Fibroblast of gingiva (primary cell): ENCODE measurements at regions not wholly inside any gene's neighbourhood (a gene's known extent, or its start where the extent isn't known, plus 50 kb on each side); places are given as distances from the start of the nearest gene placed in this dataset.

ENCODE experiments used
- DNase-seq: peaks from one replicate; pipeline ENCODE4 v3.0.0-alpha.2; 2011; ENCODE audit warnings: low read depth

- no peak for DNase-seq
Observed at GRCh38 chr12:63090716-63091115, 60.3 kb downstream of the AVPR1A start.

GRCh38 chr12:63086149-63086915 lies 64.7 kb downstream of the AVPR1A start:
- DNase-seq = no peak

DNA sequence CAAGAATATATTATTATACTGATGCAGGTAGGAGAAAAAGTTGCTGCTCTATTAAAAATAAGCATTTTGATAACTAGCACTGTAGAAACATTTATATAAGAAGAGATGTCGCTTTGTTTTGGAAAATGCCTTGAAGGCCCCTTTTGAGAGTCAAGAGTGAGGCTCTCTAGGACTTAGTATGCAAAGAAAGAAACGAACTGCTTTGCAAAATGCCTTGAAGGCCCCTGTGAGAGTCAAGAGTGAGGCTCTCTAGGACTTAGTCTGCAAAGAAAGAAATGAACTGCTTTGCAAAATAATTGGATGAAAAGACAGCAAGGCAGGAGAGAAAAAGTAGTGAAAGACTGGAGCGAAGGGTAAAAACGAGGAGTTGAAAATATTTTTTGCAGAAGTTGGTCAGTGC lies 65.9 kb downstream of the AVPR1A start:
- no peak for DNase-seq

GRCh38 chr12:63084501-63084900 lies 66.5 kb downstream of the AVPR1A start:
- no peak for DNase-seq

DNA sequence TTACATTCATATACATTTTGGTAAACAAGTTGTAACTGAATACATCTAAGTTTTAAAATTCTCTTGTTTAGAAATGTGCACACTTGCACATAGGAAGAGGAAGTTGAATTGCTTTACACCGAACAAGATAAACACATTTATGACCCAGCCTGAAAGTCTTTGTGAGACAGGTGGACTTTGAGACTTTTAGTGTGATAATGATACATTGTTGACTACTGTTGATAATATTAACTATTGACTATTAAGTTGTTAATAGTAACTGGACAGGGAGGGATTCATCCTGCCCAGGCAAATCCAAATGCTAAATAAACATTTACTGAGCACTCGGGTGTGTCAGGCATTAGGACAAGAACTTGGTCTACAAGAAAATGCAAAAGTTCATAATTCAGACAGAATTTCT lies 68.0 kb downstream of the AVPR1A start:
- no peak for DNase-seq

DNA sequence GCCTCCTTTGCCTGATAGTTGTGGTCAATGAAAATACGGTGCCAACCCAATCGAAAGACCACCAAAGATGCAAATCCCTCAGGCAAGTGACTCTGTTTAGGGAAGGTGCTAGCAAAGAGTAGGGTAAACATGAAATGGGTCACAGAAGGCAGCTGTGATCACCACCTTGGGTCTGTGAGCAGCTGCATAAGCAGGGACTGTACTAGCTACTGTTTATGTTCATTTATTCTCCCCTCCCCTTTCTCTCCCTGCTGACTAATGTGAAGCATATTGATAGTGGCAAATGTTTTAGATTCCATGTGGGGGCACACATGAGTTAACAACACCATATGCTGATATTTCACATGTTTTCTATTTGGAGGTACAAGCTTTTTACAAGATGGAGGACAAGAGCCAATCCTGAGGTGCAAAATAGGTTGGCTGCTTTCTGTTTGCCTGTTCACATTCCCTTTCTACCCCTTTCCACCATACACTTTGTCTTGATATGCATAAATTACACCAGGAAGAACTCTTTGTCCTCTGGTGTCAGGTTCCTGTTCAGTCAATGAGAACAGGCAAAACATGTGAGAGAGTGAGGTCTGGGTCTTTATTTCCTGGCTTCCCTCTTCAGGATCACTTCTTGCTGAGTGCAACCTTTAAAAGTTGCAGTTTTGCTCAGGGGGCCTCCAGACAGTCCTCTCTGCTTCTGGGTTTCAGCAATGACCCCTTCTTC lies 71.1 kb downstream of the AVPR1A start:
- DNase-seq = no peak

DNA sequence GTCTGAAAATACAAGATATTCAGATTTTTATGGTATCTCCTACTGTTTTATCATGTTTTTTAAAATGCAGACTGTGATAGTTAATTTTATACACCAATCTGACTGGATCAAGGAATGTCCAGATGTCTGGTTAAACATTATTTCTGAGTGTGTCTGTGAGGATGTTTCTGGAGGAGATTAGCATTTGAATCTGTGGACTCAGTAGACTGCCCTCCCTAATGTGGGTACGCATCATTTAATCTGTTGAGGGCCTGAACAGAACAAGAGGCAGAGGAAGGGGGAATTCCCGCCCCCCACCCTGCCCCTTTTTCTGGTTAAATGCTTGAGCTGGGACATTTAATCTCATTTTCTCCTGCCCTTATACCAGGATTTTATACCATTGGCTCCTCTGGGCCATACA lies 72.1 kb downstream of the AVPR1A start:
- DNase-seq = no peak

GRCh38 chr12:63075376-63076060 lies 75.5 kb downstream of the AVPR1A start:
- DNase-seq = no peak

DNA sequence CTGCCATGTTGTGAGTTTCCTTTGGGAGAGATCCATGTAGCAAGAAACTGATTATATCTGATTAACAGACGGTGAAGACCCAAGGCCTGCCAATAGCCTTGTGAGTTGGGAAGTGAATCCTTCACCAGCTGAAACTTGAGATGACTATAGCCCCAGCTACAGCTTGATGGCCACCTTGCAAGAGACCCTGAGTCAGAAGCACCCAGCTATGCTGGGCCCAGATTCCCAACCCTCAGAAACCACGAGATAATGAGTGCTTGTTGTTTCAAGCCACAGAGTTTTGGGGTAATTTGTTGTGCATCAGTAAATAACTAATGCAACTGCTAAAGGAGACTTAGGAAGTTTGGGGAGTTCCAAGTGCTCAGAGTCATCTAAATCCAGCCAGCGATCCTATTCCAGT lies 80.3 kb downstream of the AVPR1A start:
- DNase-seq = no peak

DNA sequence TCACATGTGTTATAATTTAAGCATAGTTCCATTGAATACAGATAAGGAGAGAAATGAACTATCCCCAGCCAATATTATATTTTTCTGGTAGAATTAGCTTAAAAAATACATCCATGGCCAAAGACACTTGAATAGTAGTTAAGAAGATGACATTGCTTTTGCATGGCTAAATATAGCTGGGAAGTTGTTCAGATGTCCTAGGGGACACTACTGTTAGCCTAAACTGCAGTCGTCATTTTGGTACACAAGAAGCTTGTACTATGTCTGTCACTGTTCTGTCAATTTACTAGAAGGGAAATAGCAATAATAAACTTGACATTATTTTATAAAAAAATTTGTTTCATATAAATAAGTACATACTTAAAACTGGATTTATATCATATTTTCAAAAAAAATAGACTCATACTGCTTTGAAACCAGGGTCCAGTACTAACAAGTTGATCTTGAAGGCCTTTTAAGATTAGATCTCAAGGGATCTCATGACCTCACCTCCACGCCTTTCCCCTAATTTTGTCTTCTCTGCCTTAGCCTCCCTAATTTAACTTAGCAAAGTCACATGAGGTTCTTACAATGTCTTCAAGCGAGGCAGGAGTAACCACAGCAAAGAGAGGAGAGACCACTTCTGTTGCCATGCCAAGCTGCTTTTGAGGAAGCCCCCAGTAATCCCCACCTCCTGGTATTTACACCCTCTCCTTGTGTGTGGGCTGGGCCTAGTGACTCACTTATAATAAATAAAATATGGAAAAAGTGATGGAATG lies 81.0 kb downstream of the AVPR1A start:
- no peak for DNase-seq

- DNase-seq = peak; percentile 65
Observed at GRCh38 chr12:63068857-63069442, 82.1 kb downstream of the AVPR1A start.

DNA sequence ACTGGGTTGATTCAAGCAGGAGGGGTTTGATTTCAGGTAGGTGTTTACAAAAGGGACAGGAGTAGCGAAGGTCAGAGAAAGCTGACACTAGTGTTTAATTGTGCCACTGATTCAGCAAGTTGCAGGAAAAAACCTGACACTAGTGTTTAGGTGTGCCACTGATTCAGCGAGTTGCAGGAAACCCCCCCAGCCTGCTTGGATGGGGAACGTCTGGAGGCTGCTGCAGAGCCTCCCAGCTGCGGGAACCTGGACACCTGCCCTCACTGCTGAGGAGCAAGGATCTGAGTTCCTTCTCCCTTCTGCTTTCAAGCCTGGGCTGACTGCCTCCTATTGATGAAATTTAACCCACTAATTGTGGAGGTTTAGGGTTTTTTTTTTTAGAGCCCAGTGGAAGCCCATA lies 84.2 kb downstream of the AVPR1A start:
- DNase-seq = no peak

DNA sequence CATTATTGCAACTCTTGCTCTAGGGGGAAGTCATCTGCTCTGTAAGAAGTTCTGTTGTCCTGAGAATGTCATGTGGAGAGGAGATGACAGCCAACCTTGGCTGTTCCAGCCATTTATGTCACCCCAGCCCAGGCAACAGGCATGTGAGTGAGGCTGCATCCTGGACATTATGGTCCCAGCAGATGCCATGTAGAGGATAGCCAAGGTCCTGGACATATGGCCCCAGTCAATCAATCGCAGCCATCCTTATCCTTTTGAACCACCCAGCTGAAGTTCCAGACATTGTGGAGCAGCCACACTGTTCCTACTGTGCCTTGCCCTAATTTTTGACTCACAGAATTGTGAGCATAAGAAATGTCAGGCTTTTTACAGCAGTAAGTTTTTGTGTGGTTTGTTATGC lies 84.9 kb downstream of the AVPR1A start:
- DNase-seq = no peak

GRCh38 chr12:63064080-63064479 lies 86.9 kb downstream of the AVPR1A start:
- peak; percentile 59 for DNase-seq

- no peak for DNase-seq
Observed at GRCh38 chr12:63056649-63057048, 94.4 kb downstream of the AVPR1A start.

DNA sequence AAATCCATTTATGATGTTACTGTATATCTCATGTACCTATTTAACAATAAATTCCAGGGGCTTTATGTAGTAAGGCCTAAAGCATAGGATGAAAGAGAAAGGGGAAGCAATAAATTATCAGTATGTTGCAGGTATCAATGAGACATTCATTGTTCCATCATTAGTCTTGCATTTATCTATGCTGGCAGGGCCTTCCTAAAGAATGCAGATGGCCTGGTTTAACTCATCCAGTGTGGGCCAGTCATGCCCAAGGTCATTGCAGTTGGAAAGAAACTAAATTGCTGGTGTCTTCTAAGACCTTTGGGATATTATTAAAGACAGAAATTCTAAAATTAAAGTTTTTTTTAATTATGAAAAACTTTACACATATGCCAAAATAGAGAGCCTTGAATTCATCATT lies 98.3 kb downstream of the AVPR1A start:
- DNase-seq = no peak

DNA sequence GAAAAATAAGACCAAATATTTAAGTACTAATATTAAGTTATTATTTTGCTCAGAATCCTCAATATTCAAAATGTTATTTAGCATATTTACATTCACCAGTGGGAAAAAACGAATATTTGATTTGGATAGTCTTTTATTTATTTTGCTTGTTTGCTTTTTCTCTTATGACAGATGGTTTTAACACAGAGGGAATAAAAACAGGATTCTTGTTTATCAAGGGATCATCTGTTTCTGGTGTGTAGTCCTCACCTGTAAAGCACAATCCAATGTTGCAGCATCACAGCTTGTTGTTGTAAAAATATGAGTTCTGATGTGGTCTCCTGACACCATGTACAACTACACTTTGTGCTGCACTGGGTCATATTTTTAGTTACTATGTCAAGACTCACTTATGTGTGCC lies 103.9 kb downstream of the AVPR1A start:
- no peak for DNase-seq

DNA sequence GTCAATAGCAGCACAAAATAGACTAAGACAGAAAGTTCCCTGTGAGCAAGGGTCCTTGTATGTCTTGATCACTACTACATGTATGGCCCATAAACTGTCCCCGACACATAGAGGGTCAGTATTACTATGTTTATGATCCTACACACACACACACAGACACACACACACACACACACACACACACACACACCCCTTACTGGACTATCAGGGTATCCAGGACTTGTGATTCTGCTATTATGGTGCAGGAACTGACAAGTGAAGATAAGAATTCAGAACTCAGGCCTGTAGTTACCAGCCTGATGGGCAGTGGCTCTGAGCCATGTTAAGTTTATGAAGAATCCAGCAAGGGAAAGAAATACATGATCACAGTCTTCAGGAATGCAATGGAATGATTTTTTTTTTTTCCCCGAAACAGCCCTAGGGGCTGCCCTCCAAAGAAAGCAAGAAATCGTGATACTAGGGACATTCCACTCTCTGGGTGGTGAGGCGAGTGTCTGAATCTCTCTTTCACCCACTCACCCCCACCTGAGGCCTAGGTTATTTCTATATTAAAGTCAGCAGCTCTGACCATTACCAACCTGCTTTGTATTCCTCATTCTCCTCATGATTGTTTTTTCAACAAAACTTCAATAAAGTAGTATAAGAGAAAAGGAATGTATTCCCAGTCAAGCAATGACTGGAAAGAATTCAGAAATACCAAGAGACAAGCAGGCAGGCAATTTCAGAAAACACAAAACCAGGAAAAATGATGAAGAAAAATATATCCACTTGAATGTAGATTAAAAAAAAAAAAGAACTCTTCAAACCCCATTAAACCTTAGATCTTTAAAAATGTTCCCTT lies 105.8 kb downstream of the AVPR1A start:
- peak; percentile 72 for DNase-seq

DNA sequence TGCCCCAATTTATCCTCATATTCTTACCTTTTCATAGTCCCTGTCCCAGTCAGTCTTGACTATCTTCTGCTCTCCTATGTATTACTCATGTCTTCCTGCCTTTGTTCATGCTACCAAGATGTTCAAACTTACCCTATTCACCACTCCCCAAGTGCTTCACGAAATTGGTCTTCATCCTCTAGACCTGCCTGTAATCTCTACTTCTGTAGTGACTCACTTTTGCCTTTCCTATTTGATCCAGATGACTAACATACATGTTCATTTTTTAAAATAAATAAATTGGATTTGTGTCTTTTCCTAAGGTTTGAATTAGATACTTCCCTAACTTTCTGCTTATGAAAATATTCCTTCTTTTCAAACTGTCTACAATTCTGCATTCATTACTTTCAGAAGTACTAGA lies 107.7 kb upstream of the PPM1H start:
- no peak for DNase-seq

GRCh38 chr12:63041601-63042000 lies 106.7 kb upstream of the PPM1H start:
- no peak for DNase-seq
